T-helper 1 cell (primary cell): ENCODE measurements at regions not wholly inside any gene's neighbourhood (a gene's known extent, or its start where the extent isn't known, plus 50 kb on each side); places are given as distances from the start of the nearest gene placed in this dataset.

Experiments used
- DNase-seq, 5 donors: peaks; one replicate each; pipeline ENCODE4 v3.0.0-alpha.2; 2012 to 2020

GRCh38 chr16:13394488-13394887 is 493.1 kb downstream of the SHISA9 start:
- no peak for DNase-seq

DNA sequence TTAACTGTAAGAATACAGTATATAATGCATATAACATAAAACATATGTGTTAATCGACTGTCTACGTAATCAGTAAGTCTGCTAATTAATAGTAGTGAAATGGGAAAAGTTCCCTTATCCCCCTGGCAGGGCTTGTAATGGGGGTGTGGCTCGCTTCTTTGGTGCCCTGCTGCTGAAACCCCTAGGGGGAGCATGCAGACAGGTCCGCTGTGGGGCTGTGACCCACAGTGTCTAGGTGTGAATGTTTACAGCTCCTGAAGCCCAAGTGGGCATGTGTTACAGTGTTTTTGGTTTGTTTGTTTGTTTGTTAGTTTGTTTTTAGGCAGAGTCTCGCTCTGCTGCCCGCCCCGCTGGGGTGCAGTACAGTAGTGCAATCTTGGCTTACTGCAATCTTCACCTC is 495.7 kb downstream of the SHISA9 start:
- DNase-seq: no peak

DNA sequence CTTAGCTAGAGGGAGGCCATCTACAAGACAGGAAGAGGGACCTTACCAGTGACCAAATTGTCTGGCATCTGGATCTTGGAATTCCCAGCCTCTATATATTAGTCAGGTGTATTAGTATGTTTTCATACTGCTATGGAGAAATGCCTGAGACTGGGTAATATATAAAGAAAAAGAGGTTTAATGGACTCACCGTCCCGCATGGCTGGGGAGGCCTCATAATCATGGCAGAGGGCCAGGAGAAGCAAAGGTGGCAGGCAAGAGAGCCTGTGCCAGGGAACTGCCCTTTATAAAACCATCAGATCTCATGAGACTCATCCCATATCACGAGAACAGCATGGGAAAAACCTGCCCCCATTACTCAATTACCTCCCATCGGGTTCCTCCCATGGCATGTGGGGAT is 500.2 kb downstream of the SHISA9 start:
- no peak for DNase-seq

- no peak for DNase-seq
Observed at GRCh38 chr16:13402601-13403000, 501.2 kb downstream of the SHISA9 start.

GRCh38 chr16:13403326-13403725 is 501.9 kb downstream of the SHISA9 start:
- no peak for DNase-seq

DNA sequence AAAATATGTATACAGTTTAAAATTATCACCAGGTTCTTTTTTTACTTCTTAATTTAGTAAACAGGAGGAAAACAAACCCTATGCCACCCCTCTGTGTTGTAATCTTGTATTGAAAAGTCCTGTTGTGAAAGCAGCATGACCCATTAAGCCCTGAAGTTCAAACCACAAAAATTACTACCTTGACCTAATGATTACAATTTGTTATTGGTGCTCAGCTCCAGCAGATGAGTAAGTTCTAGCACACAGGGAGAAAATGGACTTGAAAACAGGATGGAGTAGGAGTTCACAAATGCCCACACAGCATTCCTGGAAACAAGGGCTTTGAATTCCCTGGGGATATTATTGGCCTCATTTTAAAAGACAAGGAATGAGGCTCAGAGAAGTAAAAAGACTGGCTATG is 505.8 kb upstream of the ERCC4 start:
- no peak for DNase-seq

DNA sequence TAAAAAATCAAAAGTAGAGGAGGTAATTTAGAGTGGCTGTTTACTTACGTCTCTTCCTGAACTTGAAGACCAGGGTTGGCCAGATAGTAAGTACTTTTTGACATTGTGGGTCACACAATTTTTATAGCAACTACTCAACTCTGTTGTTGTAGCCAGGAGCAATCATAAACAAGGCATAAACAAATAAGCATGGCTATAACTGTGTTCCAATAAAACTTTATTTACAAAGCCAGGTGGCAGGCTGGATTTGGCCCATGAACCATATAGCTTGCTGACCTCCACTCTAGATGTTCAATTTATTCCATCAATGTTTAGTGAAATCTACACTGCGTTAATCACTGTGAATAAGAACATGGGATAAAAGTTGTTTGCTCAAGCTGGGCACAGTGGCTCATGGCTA is 500.4 kb upstream of the ERCC4 start:
- no peak for DNase-seq

GRCh38 chr16:13421726-13422125 is 498.2 kb upstream of the ERCC4 start:
- no peak for DNase-seq

DNA sequence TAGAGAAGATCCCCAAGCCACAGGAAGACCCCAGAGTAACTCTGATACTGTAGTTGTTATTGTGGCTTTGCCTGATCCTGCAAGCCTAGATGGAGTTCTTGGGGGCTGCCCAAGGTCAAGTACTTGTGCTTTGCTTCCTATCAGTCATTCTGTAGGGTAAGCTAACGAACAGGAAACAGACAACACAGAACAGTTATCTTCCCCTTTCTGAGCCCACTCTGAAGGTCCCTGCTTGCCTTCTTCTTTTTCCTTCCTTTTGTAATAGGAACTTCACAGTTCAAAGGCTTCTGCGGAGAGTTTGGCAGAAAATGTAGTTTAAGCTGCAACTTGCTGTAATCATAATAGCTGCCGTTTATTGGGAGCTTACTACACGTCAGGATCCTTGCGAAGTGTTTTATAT is 494.1 kb upstream of the ERCC4 start:
- no peak for DNase-seq

DNA sequence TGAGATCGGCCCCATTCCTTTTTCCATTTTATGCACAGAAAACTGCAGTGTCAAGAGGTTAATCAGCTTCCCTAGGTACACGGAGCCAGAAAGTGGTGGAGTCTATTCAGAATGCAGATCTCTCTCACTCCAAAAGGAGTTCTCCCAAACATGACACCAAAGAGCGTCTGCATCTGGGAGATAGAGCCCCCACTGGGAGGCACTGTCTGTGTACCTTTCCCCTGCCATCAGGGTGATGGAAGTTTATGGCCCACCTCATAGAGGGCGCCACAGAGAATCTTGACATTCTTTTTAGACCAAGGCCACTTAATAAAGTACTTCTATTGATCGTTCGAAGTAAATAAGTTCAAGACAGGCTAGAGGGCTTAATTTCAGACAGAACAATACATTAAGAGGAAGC is 493.7 kb upstream of the ERCC4 start:
- no peak for DNase-seq

- no peak for DNase-seq
Observed at GRCh38 chr16:13426736-13427135, 493.2 kb upstream of the ERCC4 start.

- no peak for DNase-seq
Observed at GRCh38 chr16:13427943-13428342, 492.0 kb upstream of the ERCC4 start.

GRCh38 chr16:13429416-13429815 is 490.5 kb upstream of the ERCC4 start:
- no peak for DNase-seq

DNA sequence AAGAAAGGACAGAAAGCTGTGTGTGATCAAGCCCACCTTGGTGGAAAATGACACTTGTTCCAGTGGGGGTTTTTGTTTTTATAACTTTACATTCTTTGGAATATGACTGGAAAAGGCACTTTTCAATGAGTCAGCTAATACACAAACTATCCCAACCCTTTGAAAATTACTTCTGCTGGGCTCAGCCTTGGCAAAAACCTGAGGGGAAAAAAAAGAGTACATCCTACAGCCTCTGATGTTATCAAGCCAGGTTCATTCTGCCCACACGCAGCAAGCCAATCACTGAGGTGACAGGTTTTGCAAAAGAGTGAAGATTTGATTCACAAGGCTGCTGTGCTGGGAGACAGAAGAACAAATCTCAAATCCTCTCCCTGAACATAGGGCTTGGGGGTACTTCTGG is 484.5 kb upstream of the ERCC4 start:
- no peak for DNase-seq

GRCh38 chr16:13435873-13436474 is 484.0 kb upstream of the ERCC4 start:
- no peak for DNase-seq

DNA sequence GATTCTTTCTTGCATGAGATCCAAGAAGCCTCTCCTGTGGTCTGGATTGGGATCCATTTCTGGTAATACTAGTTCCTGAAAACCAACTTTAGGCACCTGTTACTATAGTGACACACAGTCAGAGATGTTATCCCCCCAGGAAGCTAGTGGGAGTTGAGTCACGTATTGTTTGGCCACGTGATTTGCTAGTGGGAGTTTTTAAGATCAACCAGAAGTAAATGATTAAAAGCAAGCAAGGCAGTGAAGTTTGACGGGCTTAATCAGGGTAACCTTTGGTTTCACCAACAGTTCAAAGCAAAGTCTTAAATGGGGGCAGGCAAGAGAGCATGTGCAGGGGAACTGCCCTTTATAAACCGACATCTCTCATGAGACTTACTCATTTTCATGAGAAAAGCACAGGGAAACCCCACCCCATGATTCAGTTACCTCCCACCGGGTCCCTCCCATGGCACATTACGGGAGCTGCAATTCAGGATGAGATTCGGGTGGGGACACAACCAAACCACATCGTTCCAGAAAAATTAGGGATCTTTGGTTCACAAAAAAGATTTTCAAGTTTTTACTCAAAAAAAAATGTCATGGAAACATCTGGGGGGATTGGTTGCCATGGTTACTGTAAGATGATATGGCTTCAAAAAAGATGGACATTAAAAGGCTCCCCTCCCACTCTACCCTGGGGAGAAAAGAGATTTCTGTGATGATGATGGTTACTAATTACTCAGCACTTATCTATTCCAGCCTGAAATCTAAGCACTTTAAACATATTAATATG is 483.1 kb upstream of the ERCC4 start:
- DNase-seq: no peak

GRCh38 chr16:13437413-13437795 is 482.6 kb upstream of the ERCC4 start:
- no peak for DNase-seq

DNA sequence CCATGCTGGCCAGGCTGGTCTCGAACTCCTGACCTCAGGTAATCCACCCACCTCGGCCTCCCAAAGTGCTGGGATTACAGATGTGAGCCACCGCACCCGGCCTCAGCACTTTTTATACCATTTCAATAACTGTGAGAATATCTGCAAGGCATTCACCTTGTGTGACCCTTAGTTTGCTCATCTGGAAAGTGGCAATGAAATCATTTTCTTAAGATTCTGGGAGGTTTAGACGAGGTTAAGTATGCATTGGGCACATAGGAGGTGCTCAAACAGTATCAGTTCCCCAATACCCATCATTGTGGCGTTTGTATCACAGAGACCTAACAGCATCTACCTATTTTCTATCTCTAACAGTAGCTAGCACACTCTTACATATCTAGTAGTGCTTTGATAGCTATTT is 481.9 kb upstream of the ERCC4 start:
- DNase-seq: no peak

GRCh38 chr16:13439766-13440165 is 480.2 kb upstream of the ERCC4 start:
- DNase-seq: no peak

- DNase-seq: no peak
Observed at GRCh38 chr16:13441675-13442074, 478.3 kb upstream of the ERCC4 start.

- DNase-seq: no peak
Observed at GRCh38 chr16:13448346-13448745, 471.6 kb upstream of the ERCC4 start.

DNA sequence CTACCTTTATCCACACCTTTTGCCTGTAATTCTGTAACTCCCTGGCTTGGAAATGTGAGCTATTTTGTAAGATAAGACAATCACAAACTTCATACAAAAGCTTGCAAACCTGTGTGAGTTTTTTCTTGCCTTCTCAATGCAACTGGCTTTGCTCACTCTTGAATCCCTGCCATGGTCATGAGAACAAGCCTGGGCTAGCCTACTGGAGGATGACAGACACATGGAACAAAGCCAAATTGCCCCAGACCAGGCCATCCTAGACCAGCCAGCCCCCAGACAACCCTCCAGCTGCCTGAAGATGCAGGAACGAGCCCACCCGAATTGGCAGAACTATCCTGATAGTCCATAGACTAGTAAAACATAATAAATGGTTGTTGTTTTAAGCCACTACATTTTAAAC is 466.6 kb upstream of the ERCC4 start:
- DNase-seq: no peak

DNA sequence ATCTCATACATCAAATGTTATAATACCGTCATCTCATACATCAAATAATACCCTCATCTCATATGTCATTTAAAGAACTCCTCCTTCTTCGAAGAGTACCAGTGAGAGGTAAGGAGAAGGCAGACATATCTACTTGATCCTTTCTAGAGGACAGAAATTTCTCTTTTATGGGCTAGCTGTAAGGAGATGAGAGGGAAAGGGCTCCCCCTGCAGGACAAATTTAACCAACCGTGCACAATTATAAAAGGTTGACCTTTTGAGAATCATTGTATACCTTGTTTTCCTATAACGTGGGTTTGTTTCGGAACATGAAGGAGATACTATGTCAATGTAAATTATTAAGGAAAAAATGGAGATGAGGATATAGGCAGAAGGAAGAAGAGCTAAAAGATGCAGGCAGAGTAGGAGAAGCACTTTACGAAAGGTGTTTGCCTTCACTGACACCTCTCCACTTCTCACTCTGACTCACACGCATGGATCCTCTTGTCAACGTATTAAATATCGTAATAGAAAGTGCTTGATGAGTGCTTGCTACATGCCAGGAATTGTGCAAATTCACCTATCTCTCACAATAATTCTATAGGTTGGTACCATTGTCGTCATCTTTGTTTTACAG is 465.9 kb upstream of the ERCC4 start:
- peak in 1 of 5 donors; percentile 2 for DNase-seq

- DNase-seq: no peak
Observed at GRCh38 chr16:13463619-13464018, 456.3 kb upstream of the ERCC4 start.
